ENCODE measurements at regions not wholly inside any gene's neighbourhood (a gene's known extent, or its start where the extent isn't known, plus 50 kb on each side); places are given as distances from the start of the nearest gene placed in this dataset.

GRCh38 chr3:178067721-178068120 lies 468.5 kb upstream of the KCNMB2 start:
- CTCF ChIA-PET = interaction anchor here (1.2 kb wide), 1 partner anchor 29 kb away, joined by 3 read pairs; no protein-coding TSS in a partner anchor
- DNase-seq (ENCODE audit: low read depth, low spot score) = no peak
- TF ChIP-seq, protein P1, sequence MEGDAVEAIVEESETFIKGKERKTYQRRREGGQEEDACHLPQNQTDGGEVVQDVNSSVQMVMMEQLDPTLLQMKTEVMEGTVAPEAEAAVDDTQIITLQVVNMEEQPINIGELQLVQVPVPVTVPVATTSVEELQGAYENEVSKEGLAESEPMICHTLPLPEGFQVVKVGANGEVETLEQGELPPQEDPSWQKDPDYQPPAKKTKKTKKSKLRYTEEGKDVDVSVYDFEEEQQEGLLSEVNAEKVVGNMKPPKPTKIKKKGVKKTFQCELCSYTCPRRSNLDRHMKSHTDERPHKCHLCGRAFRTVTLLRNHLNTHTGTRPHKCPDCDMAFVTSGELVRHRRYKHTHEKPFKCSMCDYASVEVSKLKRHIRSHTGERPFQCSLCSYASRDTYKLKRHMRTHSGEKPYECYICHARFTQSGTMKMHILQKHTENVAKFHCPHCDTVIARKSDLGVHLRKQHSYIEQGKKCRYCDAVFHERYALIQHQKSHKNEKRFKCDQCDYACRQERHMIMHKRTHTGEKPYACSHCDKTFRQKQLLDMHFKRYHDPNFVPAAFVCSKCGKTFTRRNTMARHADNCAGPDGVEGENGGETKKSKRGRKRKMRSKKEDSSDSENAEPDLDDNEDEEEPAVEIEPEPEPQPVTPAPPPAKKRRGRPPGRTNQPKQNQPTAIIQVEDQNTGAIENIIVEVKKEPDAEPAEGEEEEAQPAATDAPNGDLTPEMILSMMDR (IDR thresholded peaks at IDR 0.05; ENCODE audit: insufficient read depth, low read length, missing control alignments) = no peak
- H3K4me3 ChIP-seq (ENCODE audit: low read depth, low read length) = no peak overlapping the region
- POLR2A ChIA-PET = no interaction called here

DNA sequence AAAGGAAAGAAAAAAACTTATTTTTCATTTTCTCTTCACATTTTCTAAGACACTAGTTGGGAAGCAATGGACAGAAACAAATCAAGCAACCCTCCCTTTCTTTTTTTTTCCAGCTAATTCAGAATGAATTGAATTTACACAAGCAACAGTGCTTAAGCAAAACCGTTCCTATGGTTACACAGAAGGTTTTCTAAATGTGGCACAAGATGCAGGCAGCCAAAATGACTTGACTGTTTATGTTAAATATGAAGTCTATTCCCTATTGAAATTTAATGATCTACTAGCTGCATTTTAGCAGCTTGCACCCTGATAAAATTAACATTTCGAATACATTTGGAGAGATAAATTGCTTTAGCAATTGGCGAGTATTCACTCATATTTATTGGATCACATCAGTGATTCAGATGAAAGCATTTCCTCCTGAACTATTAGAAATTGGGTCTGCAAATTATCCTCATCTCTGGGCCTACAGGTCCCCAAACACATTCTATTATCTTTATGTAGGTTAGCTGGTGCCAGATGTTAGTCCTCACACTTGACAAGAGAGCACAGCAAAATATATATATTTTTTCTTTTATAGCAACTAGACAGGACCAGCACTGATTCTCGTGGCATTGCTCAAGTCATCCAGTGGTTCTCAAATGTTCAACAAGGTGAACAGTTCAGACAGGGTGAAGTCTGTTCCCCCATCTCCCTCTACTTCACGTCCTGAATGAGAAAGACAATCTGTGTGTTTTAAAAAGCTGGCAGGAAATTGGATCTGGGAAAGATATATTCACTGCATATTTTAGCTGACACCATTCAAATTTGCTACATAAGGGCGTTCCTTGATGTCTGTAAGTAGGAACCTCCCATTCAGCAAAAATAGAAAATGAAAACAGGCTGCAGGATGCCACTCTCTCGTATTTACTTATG lies 463.6 kb upstream of the KCNMB2 start:
- TF ChIP-seq, protein P1 (IDR thresholded peaks at IDR 0.05; ENCODE audit: insufficient read depth, low read length, missing control alignments) = no peak
- POLR2A ChIA-PET = no interaction called here
- CTCF ChIA-PET = interaction anchor here (1.0 to 1.2 kb wide), 2 partner anchors 9 to 313 kb away, joined by 3 read pairs; no protein-coding TSS in a partner anchor
- H3K4me3 ChIP-seq (ENCODE audit: low read depth, low read length) = no peak overlapping the region
- no peak for DNase-seq (ENCODE audit: low read depth, low spot score)

DNA sequence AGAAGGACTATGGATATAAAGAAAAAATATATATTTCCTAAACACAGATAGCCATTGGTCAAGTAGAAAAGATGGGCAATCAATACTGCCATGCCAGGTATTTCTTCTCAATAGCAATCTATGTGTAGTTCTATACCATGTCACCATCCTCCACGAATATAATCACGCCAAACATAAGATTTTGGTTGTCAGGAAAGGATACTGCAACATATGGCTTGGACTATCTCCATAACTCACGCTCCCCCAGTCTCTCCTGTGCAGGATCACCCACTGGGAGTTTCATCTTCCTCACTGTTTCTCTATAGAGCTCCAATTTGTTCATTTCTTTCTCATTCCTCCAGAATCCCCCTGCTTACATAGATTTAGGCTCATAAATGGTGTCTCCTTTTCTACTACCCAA lies 462.9 kb upstream of the KCNMB2 start:
- no peak overlapping the region for H3K4me3 ChIP-seq (ENCODE audit: low read depth, low read length)
- ChIA-PET CTCF (interaction anchor here (1.0 to 1.7 kb wide), 3 partner anchors 10 to 312 kb away, joined by 3 to 7 read pairs (median 3); no protein-coding TSS in a partner anchor), POLR2A (no interaction called here)
- DNase-seq (ENCODE audit: low read depth, low spot score) = no peak
- TF ChIP-seq, protein P1 (IDR thresholded peaks at IDR 0.05; ENCODE audit: insufficient read depth, low read length, missing control alignments) = no peak

- TF ChIP-seq, protein P1 (IDR thresholded peaks at IDR 0.05; ENCODE audit: insufficient read depth, low read length, missing control alignments) = no peak
- CTCF ChIA-PET = no interaction called here
- POLR2A ChIA-PET = no interaction called here
- H3K4me3 ChIP-seq (ENCODE audit: low read depth, low read length) = no peak overlapping the region
- DNase-seq (ENCODE audit: low read depth, low spot score) = no peak
These were observed 460.9 kb upstream of the KCNMB2 start for GRCh38 chr3:178075344-178075743.

DNA sequence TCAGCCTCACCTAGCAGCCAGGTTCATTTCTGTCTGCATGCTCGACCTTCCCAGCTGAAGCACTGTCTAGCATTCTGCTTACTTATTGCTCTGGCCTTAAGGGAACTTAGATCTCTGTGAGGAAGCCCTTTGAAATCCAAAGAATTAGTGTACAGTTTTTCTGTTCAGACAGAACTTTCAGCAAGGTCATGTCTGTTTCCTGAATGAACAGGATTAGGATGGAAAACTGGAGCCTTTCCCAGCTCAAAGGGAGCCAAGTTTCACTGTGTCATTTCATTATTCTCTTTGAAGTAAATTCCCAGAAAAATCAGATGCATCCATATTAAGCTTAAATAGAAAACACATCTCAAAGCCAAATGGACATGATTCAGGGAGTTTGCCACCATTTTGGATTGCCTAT lies 457.3 kb upstream of the KCNMB2 start:
- DNase-seq (ENCODE audit: low read depth, low spot score) = peak; percentile 42
- TF ChIP-seq, protein P1 (IDR thresholded peaks at IDR 0.05; ENCODE audit: insufficient read depth, low read length, missing control alignments) = no peak
- ChIA-PET CTCF (interaction anchor here (1.5 kb wide), 1 partner anchor 8 kb away, joined by 3 read pairs; no protein-coding TSS in a partner anchor), POLR2A (no interaction called here)
- no peak overlapping the region for H3K4me3 ChIP-seq (ENCODE audit: low read depth, low read length)

- POLR2A ChIA-PET = no interaction called here
- TF ChIP-seq, protein P1 (IDR thresholded peaks at IDR 0.05; ENCODE audit: insufficient read depth, low read length, missing control alignments) = no peak
- no peak for DNase-seq (ENCODE audit: low read depth, low spot score)
- no peak overlapping the region for H3K4me3 ChIP-seq (ENCODE audit: low read depth, low read length)
- CTCF ChIA-PET = no interaction called here
These were observed 456.3 kb upstream of the KCNMB2 start for GRCh38 chr3:178079966-178080365.

Data from AG04449 (cell line).